Activated naive CD8-positive, alpha-beta T cell treated with anti-CD3 and anti-CD28 coated beads for 36 hours (primary cell): ENCODE measurements at regions not wholly inside any gene's neighbourhood (a gene's known extent, or its start where the extent isn't known, plus 50 kb on each side); places are given as distances from the start of the nearest gene placed in this dataset.
A peak's percentile ranks its signal among the peaks of the same experiment; 100 is the strongest.

Experiments
- DNase-seq: peaks from one replicate; pipeline ENCODE4 v3.0.0; 2021
- H3K27ac Mint-ChIP-seq: one replicate; pipeline ENCODE4 v1.8.0; 2022; ENCODE audit warnings: mild to moderate bottlenecking, moderate library complexity, mixed read lengths
- H3K27me3 Mint-ChIP-seq: one replicate; pipeline ENCODE4 v1.8.0; 2022; ENCODE audit warnings: mild to moderate bottlenecking, mixed read lengths
- H3K36me3 Mint-ChIP-seq: one replicate; pipeline ENCODE4 v1.8.0; 2021; ENCODE audit warnings: mild to moderate bottlenecking, mixed read lengths
- H3K4me1 Mint-ChIP-seq: one replicate; pipeline ENCODE4 v1.8.0; 2021; ENCODE audit warnings: mixed read lengths
- H3K4me3 Mint-ChIP-seq: one replicate; pipeline ENCODE4 v1.8.0; 2022; ENCODE audit warnings: mild to moderate bottlenecking, moderate library complexity, mixed read lengths
- H3K9me3 Mint-ChIP-seq: one replicate; pipeline ENCODE4 v1.8.0; 2022; ENCODE audit warnings: mixed read lengths

GRCh38 chr4:112055100-112055499 is 90.2 kb upstream of the FAM241A start:
- peaks cover 5% of the 10 kb centered on the region for H3K4me1 Mint-ChIP-seq

GRCh38 chr4:112057470-112057869 is 87.8 kb upstream of the FAM241A start:
- Mint-ChIP-seq H3K36me3 (no peaks in the 10 kb centered on the region), H3K4me1 (peaks cover 5% of the 10 kb centered on the region), H3K4me3 (no peak overlapping the region), H3K9me3 (no peaks in the 10 kb centered on the region), H3K27ac (no peak overlapping the region), H3K27me3 (peaks cover 10% of the 10 kb centered on the region)
- DNase-seq: no peak

More at GRCh38 chr4:112055100-112055499, 90.2 kb upstream of the FAM241A start:
- Mint-ChIP-seq H3K36me3 (no peaks in the 10 kb centered on the region), H3K27me3 (peaks cover 10% of the 10 kb centered on the region), H3K9me3 (no peaks in the 10 kb centered on the region), H3K27ac (no peak overlapping the region), H3K4me3 (no peak overlapping the region)
- no peak for DNase-seq

GRCh38 chr4:112058433-112058832 is 86.8 kb upstream of the FAM241A start:
- Mint-ChIP-seq H3K9me3 (no peaks in the 10 kb centered on the region), H3K27me3 (peaks cover 5% of the 10 kb centered on the region), H3K4me3 (no peak overlapping the region), H3K27ac (no peak overlapping the region), H3K36me3 (no peaks in the 10 kb centered on the region), H3K4me1 (peaks cover 5% of the 10 kb centered on the region)
- DNase-seq: no peak

- Mint-ChIP-seq H3K27ac (no peak overlapping the region), H3K9me3 (no peaks in the 10 kb centered on the region), H3K4me1 (peaks cover 5% of the 10 kb centered on the region), H3K4me3 (no peak overlapping the region), H3K36me3 (no peaks in the 10 kb centered on the region), H3K27me3 (no peaks in the 10 kb centered on the region)
- DNase-seq: no peak
These were observed 85.0 kb upstream of the FAM241A start for GRCh38 chr4:112060212-112060611.

GRCh38 chr4:112061207-112061817 is 83.9 kb upstream of the FAM241A start:
- no peaks in the 10 kb centered on the region for H3K9me3 Mint-ChIP-seq
- no peak overlapping the region for H3K27ac Mint-ChIP-seq
- no peak overlapping the region for H3K4me3 Mint-ChIP-seq
- H3K27me3 Mint-ChIP-seq: peaks cover 5% of the 10 kb centered on the region
- H3K36me3 Mint-ChIP-seq: no peaks in the 10 kb centered on the region
- H3K4me1 Mint-ChIP-seq: peaks cover 5% of the 10 kb centered on the region
- no peak for DNase-seq

GRCh38 chr4:112063260-112063659 is 82.0 kb upstream of the FAM241A start:
- Mint-ChIP-seq H3K4me1 (no peaks in the 10 kb centered on the region), H3K4me3 (no peak overlapping the region), H3K27ac (no peak overlapping the region), H3K9me3 (no peaks in the 10 kb centered on the region), H3K27me3 (peaks cover 10% of the 10 kb centered on the region), H3K36me3 (no peaks in the 10 kb centered on the region)
- no peak for DNase-seq

- no peak for DNase-seq
- peaks cover 8% of the 10 kb centered on the region for H3K9me3 Mint-ChIP-seq
- H3K4me1 Mint-ChIP-seq: no peaks in the 10 kb centered on the region
- no peak overlapping the region for H3K27ac Mint-ChIP-seq
- H3K27me3 Mint-ChIP-seq: peaks cover 22% of the 10 kb centered on the region
- H3K36me3 Mint-ChIP-seq: no peaks in the 10 kb centered on the region
- no peak overlapping the region for H3K4me3 Mint-ChIP-seq
These were observed 76.1 kb upstream of the FAM241A start for GRCh38 chr4:112069110-112069509.

GRCh38 chr4:112073181-112073580 is 72.1 kb upstream of the FAM241A start:
- H3K4me1 Mint-ChIP-seq: no peaks in the 10 kb centered on the region
- H3K27ac Mint-ChIP-seq: no peak overlapping the region
- H3K9me3 Mint-ChIP-seq: peaks cover 8% of the 10 kb centered on the region
- no peaks in the 10 kb centered on the region for H3K36me3 Mint-ChIP-seq
- peaks cover 12% of the 10 kb centered on the region for H3K27me3 Mint-ChIP-seq
- H3K4me3 Mint-ChIP-seq: no peak overlapping the region
- no peak for DNase-seq

GRCh38 chr4:112075129-112075753 is 70.0 kb upstream of the FAM241A start:
- Mint-ChIP-seq H3K4me1 (no peaks in the 10 kb centered on the region), H3K27me3 (peaks cover 7% of the 10 kb centered on the region), H3K27ac (no peak overlapping the region), H3K36me3 (no peaks in the 10 kb centered on the region), H3K4me3 (no peak overlapping the region), H3K9me3 (peaks cover 8% of the 10 kb centered on the region)
- DNase-seq: peak; percentile 11

- H3K4me1 Mint-ChIP-seq: no peaks in the 10 kb centered on the region
- peaks cover 8% of the 10 kb centered on the region for H3K9me3 Mint-ChIP-seq
- no peak overlapping the region for H3K27ac Mint-ChIP-seq
- H3K4me3 Mint-ChIP-seq: no peak overlapping the region
- DNase-seq: no peak
- peaks cover 7% of the 10 kb centered on the region for H3K27me3 Mint-ChIP-seq
- H3K36me3 Mint-ChIP-seq: no peaks in the 10 kb centered on the region
These were observed 69.3 kb upstream of the FAM241A start for GRCh38 chr4:112075906-112076305.

- no peaks in the 10 kb centered on the region for H3K36me3 Mint-ChIP-seq
- no peak overlapping the region for H3K4me3 Mint-ChIP-seq
- H3K27ac Mint-ChIP-seq: no peak overlapping the region
- no peaks in the 10 kb centered on the region for H3K4me1 Mint-ChIP-seq
- DNase-seq: no peak
- peaks cover 7% of the 10 kb centered on the region for H3K27me3 Mint-ChIP-seq
- H3K9me3 Mint-ChIP-seq: peaks cover 8% of the 10 kb centered on the region
These were observed 68.2 kb upstream of the FAM241A start for GRCh38 chr4:112076919-112077608.

- H3K4me1 Mint-ChIP-seq: no peaks in the 10 kb centered on the region
These were observed 67.5 kb upstream of the FAM241A start for GRCh38 chr4:112077743-112078142.

GRCh38 chr4:112082954-112083586 is 62.2 kb upstream of the FAM241A start:
- Mint-ChIP-seq H3K27me3 (peaks cover 4% of the 10 kb centered on the region), H3K4me1 (peaks cover 3% of the 10 kb centered on the region), H3K4me3 (no peak overlapping the region), H3K36me3 (no peaks in the 10 kb centered on the region), H3K27ac (no peak overlapping the region), H3K9me3 (peaks cover 2% of the 10 kb centered on the region)
- no peak for DNase-seq

More at GRCh38 chr4:112077743-112078142, 67.5 kb upstream of the FAM241A start:
- Mint-ChIP-seq H3K9me3 (peaks cover 7% of the 10 kb centered on the region), H3K36me3 (no peaks in the 10 kb centered on the region), H3K27ac (no peak overlapping the region), H3K27me3 (peaks cover 5% of the 10 kb centered on the region), H3K4me3 (no peak overlapping the region)
- DNase-seq: no peak

GRCh38 chr4:112083587-112084347 is 61.5 kb upstream of the FAM241A start:
- H3K9me3 Mint-ChIP-seq: peaks cover 4% of the 10 kb centered on the region
- no peak overlapping the region for H3K27ac Mint-ChIP-seq
- H3K4me1 Mint-ChIP-seq: peaks cover 3% of the 10 kb centered on the region
- peaks cover 4% of the 10 kb centered on the region for H3K27me3 Mint-ChIP-seq
- no peak overlapping the region for H3K4me3 Mint-ChIP-seq
- no peaks in the 10 kb centered on the region for H3K36me3 Mint-ChIP-seq
- no peak for DNase-seq
